Natural killer cell treated with Interleukin-12 subunit alpha and Interleukin-12 subunit beta and Interleukin-15 and Interleukin-18, amount 100 ng/mL, for 72 hours (primary cell): ENCODE measurements at regions not wholly inside any gene's neighbourhood (a gene's known extent, or its start where the extent isn't known, plus 50 kb on each side); places are given as distances from the start of the nearest gene placed in this dataset.
"Not testable (repeated sequence)": the region's sequence is repeated elsewhere in the genome, so short reads cannot be mapped to it uniquely, and the experiment has no call there.

Experiments
- ATAC-seq, 2 donors: fragments of 150-1000 bp; cut with Tn5 transposase in 1 of 2; sonication (Bioruptor Pico), chemical (Tn5 transposase) in 1 of 2; 2 replicates each; pipeline ENCODE4 v1.10.0; 2021
- DNase-seq: peaks from one replicate; pipeline ENCODE4 v3.0.0; 2022; ENCODE audit warnings: low spot score
- H3K27ac Mint-ChIP-seq, 2 donors: 1 replicate in 1 of 2; 2 replicates in 1 of 2; pipeline ENCODE4 v1.8.0; 2022; ENCODE audit warnings: mixed read lengths in 2 of 2, mild to moderate bottlenecking in 1 of 2, moderate library complexity in 1 of 2
- H3K27me3 Mint-ChIP-seq, 2 donors: 1 replicate in 1 of 2; 2 replicates in 1 of 2; pipeline ENCODE4 v1.8.0; 2022; ENCODE audit warnings: mixed read lengths in 2 of 2
- H3K36me3 Mint-ChIP-seq: one replicate; pipeline ENCODE4 v1.8.0; 2022; ENCODE audit warnings: mixed read lengths
- H3K4me1 Mint-ChIP-seq, 2 donors: 1 replicate in 1 of 2; 2 replicates in 1 of 2; pipeline ENCODE4 v1.8.0; 2022; ENCODE audit warnings: low read depth in 2 of 2, mixed read lengths in 2 of 2, mild to moderate bottlenecking in 1 of 2
- H3K4me3 Mint-ChIP-seq: one replicate; pipeline ENCODE4 v1.8.0; 2022; ENCODE audit warnings: mixed read lengths
- H3K9me3 Mint-ChIP-seq: 2 replicates; pipeline ENCODE4 v1.8.0; 2022; ENCODE audit warnings: mixed read lengths

DNA sequence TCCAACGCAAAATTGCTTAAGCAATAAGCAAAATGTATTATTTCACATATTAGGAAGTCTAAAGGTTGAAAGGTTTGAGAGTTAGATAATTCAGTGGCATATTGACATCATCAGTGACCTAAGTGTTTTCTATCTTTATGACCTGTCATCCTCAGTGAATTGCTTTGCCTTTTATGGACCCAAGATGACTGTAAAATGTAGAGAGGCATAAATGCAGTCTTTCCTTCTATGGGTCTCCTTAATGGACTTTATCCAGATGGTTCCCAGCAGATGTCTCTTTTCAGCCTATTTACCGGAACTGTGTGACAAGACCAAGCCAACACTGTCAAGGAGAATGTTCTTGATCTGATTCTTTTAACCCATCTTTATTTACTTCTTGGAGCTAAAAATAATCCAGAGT, 615.8 kb downstream of the TTLL7 start:
- not testable (repeated sequence) for H3K4me3 Mint-ChIP-seq, DNase-seq, ATAC-seq, H3K9me3 Mint-ChIP-seq, H3K36me3 Mint-ChIP-seq, H3K27me3 Mint-ChIP-seq, H3K4me1 Mint-ChIP-seq, H3K27ac Mint-ChIP-seq

DNA sequence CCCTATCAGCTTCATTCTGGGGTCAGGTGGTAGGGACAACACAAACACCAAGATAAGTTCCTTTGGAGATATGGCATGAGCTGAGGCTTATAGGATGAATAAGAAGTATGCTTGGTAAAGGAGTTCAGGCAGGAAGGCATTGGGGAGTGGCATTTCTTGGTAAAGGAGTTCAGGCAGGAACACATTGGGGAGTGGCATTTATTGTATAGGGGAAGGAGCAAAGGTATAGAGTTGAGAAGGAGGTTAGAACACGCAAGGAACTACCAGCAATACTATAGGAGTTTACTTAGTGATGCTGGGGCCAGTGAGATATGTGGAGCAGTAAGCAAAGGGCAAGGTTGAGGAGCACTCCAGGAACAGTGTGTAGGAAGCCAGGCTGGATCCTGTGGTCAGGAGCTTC, 625.9 kb downstream of the TTLL7 start:
- not testable (repeated sequence) for ATAC-seq, H3K27ac Mint-ChIP-seq, H3K4me3 Mint-ChIP-seq, H3K36me3 Mint-ChIP-seq, H3K4me1 Mint-ChIP-seq, H3K27me3 Mint-ChIP-seq, DNase-seq
- H3K9me3 Mint-ChIP-seq: peaks cover 15% of the 10 kb centered on the region

DNA sequence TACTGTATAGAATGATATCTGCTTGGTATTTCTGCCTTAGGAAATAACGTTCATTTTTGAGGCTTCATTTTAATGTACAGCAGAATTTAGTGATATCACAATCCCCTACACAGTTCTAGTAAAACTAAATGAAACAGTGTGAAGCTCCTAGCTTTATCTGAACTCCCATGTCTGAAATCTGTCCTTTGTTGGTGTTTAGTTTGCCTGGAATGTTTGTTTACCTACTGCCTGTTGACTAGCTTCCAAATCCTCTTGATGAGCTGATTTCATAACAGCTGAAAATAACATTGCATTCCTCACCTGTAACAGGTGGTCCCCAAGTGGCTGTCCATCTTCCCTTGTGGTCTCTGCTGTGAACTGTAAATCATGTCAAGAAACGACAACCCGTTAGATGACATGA, 629.1 kb downstream of the TTLL7 start:
- peaks cover 15% of the 10 kb centered on the region for H3K9me3 Mint-ChIP-seq
- H3K4me3 Mint-ChIP-seq, H3K27me3 Mint-ChIP-seq, H3K27ac Mint-ChIP-seq, H3K36me3 Mint-ChIP-seq, DNase-seq, ATAC-seq, H3K4me1 Mint-ChIP-seq: not testable (repeated sequence)

DNA sequence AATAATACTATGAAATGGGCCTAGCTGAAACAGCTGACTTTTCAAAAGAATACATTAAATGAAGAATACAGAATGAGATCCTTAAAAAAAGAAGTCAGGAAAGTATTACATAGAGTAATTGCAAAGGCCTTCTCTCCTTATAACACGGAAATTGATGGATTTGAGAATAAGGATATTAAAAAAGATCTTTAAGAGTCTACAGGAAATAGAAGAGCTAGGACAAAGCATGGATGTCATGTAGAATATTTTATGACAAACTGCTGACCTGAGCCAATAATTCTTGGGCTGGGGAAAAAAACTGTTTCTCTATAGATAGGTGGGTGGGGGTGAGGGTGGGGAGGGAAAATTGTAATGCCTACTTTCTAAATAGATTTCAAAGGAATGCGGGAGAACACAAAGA, 633.6 kb downstream of the TTLL7 start:
- H3K27ac Mint-ChIP-seq, H3K9me3 Mint-ChIP-seq, H3K4me1 Mint-ChIP-seq, H3K27me3 Mint-ChIP-seq, DNase-seq, H3K4me3 Mint-ChIP-seq, ATAC-seq, H3K36me3 Mint-ChIP-seq: not testable (repeated sequence)

DNA sequence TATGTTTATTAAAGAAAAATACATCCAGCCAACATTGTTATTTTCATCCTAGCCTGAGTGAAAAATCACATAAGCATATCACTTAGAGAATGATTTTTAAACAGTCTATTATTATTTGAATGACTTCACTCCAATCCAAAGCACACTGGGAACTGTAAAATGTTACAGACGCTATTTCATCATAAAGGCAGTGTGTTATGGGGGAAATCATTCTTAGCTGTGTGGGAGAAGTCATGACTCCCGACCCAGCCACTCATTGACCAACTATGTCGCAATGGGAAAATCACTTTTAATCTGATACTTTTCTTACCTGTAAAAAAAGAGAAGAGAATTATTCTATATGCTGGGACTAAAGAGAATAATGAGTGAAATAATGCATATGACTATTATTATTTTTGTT, 653.6 kb downstream of the TTLL7 start:
- H3K36me3 Mint-ChIP-seq, H3K27ac Mint-ChIP-seq, H3K4me1 Mint-ChIP-seq, H3K4me3 Mint-ChIP-seq, H3K9me3 Mint-ChIP-seq, DNase-seq, ATAC-seq, H3K27me3 Mint-ChIP-seq: not testable (repeated sequence)

DNA sequence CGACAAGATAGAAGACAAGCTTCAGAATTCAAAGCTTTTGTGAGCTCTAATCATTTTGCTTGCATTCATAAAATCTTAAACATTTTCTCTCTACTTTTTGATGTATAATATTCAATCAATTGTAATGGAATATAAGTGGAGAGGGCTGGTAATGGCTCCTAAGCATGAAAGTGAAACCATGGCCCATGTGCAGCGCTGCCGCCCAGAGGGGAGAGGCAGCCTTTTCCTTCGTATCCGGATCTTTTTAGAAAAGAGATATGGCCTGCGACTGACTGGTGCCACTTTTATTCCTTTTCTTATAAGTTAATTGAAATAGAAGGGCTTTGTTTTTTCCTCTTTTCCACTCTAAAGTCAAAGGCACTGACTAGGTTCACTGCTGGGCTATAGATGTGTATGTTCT, 655.2 kb downstream of the TTLL7 start:
- not testable (repeated sequence) for DNase-seq, H3K9me3 Mint-ChIP-seq, H3K27ac Mint-ChIP-seq, H3K36me3 Mint-ChIP-seq, ATAC-seq, H3K4me1 Mint-ChIP-seq, H3K4me3 Mint-ChIP-seq, H3K27me3 Mint-ChIP-seq

DNA sequence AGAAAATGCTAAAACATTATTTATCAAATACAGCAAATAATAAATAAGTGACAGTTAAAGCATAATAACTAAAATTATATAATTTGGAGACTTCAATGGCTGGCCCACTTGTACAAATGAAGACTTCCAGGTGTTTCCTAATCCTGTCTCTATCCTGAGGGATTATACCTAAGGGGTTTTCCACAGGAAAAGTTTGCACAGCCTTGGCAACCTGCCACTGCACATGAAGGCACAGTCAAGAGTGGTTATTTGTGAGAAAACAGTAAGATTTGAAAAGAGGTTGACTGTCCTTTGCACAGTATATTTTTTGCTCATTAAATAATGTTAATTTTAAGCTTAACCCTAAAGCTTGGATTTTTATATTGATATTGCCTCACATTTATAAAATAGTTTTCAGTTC, 655.9 kb downstream of the TTLL7 start:
- DNase-seq, H3K4me1 Mint-ChIP-seq, H3K4me3 Mint-ChIP-seq, H3K27me3 Mint-ChIP-seq, H3K27ac Mint-ChIP-seq, H3K36me3 Mint-ChIP-seq, H3K9me3 Mint-ChIP-seq, ATAC-seq: not testable (repeated sequence)

DNA sequence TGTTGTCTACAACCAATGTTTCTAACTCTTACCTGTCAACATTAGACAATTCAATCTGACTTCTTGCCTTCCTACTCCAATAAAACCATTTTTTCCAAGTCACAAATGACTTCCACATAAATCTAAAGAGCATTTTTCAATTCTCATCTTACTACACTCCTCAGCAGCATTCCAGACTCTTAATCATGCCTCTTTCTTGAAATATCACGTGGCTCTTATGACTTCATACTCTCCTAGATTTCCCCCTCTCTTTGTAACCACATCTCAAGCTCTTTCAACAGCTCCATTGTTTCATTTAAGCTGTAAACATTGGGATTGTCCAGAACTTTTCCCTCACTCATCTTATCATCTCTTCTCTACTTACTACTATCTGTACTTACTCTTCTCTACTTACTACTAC, 666.6 kb downstream of the TTLL7 start:
- H3K27ac Mint-ChIP-seq, H3K4me1 Mint-ChIP-seq, H3K4me3 Mint-ChIP-seq, ATAC-seq, H3K36me3 Mint-ChIP-seq, DNase-seq, H3K27me3 Mint-ChIP-seq: not testable (repeated sequence)
- peaks cover 16% of the 10 kb centered on the region for H3K9me3 Mint-ChIP-seq

DNA sequence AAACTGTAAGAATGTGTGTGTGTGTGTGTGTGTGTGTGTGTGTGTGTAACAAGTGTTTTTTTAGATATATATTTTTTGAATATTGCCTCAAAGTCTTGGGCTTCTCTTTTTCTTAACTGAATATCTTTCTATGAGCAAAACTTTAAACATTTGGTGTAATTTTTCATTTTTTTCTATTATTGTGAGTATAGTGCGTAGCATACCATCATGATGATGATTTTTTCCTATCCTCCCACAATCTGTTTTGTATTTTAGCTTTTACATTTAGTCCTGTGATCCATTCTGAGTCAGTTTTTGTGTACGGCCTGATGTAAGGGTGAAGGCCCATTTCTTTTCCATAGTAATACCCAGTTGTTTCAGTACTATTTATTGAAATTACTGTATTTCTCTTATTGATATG, 680.6 kb downstream of the TTLL7 start:
- H3K27ac Mint-ChIP-seq: no peak overlapping the region
- H3K4me1 Mint-ChIP-seq: no peaks in the 10 kb centered on the region
- ATAC-seq: no peak

DNA sequence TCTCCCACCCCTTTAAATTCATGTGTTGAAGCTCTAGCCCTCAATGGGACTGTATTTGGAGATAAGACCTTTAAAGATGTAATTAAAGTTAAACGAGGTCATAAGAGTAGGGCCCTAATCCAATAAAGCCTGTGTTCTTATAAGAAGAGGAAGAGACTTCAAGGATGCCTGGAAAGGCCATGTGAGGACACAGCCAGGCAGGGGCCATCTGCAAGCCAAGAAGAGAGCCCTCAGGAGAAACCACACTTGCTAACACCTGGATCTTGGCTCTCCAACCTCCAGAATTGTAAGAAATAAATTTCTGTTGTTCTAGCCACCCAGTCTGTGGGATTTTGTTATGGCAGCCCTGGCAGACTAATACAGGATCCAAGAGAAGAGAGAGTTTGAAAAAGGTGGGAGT, 683.5 kb downstream of the TTLL7 start:
- H3K9me3 Mint-ChIP-seq, H3K36me3 Mint-ChIP-seq, H3K27me3 Mint-ChIP-seq, H3K4me1 Mint-ChIP-seq, H3K27ac Mint-ChIP-seq, ATAC-seq, DNase-seq, H3K4me3 Mint-ChIP-seq: not testable (repeated sequence)

More for the DNA sequence above, 680.6 kb downstream of the TTLL7 start:
- H3K27me3 Mint-ChIP-seq: no peaks in the 10 kb centered on the region
- no peak for DNase-seq
- peaks cover 11% of the 10 kb centered on the region for H3K9me3 Mint-ChIP-seq
- no peak overlapping the region for H3K4me3 Mint-ChIP-seq
- H3K36me3 Mint-ChIP-seq: no peaks in the 10 kb centered on the region

DNA sequence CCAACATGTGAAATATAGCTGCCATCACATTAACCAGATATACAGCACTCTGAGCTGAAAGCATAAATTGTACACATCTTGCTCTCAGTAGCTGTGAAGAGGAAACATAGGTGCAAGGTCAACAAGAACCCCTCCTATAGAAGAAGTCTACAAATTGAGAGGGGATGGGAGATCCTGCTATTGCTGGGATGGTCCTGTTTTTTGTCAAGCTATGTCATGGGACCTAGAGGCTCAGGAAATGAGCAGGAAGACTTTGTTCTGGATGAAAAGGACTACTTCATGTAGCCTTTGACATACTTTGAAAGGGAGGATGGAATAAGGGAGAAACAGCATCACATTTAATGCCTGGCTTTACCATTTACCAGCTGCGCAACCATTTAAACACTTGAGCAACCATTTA, 688.8 kb downstream of the TTLL7 start:
- H3K27ac Mint-ChIP-seq, H3K4me1 Mint-ChIP-seq, H3K9me3 Mint-ChIP-seq, DNase-seq, H3K4me3 Mint-ChIP-seq, ATAC-seq, H3K27me3 Mint-ChIP-seq, H3K36me3 Mint-ChIP-seq: not testable (repeated sequence)

DNA sequence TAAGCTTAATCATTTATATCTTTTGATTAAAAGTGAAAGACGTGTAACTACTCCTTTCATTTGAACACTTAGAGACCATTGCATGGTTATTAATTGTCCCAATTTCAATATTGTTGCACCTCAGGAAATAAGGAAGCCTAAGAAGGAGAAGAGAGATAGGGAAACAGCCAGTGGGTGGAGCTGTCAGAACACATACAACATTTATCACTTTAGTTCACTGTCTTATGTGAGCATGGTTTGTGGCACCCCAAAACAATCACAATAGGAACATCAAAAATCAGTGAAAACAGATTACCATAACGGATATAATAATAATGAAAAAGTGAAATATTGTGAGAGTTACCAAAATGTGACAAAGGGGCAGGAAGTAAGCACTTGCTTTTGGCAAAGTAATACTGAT, 689.9 kb downstream of the TTLL7 start:
- DNase-seq, H3K4me3 Mint-ChIP-seq, ATAC-seq: not testable (repeated sequence)

DNA sequence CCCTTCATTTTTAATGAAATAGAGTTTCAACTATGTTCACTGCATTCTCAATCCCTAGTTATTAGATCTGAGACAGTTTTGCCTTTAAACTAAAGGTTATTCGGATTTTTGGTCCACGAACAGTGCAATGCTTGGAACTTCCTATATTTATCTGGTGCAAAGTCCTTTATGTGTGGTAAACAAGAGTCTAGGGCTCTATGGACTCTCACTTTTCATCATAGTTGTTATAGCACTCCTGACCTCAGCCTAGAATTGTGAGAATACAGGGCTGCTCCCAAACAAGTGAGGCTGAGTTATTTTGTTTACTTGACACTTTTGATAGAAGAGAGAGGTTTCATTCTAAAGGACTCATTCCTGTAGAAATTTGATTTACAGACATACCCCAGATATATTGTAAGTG, 692.1 kb downstream of the TTLL7 start:
- not testable (repeated sequence) for H3K27ac Mint-ChIP-seq, DNase-seq, H3K4me3 Mint-ChIP-seq, ATAC-seq, H3K9me3 Mint-ChIP-seq, H3K36me3 Mint-ChIP-seq, H3K27me3 Mint-ChIP-seq, H3K4me1 Mint-ChIP-seq

More for the DNA sequence above, 689.9 kb downstream of the TTLL7 start:
- H3K27ac Mint-ChIP-seq, H3K27me3 Mint-ChIP-seq, H3K36me3 Mint-ChIP-seq, H3K9me3 Mint-ChIP-seq, H3K4me1 Mint-ChIP-seq: not testable (repeated sequence)

DNA sequence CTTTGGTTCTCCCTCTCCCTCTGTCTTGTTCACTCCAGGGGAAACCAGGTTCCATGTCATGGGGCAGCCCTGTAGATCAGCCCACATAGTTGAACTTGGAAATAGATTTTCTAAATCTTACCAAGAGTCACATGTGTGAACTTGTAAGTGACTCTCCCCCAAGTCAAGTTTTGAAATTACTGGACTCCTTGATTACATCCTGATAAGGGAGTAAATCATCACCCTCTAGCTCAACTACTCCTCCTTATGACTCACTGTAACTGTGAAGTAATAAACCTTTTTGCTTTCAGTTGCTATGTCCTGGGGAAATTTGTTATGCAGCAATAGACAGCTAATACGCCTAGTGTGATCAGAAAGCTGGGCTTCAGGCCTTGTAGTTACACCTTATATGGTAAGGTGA, 703.3 kb downstream of the TTLL7 start:
- not testable (repeated sequence) for H3K27me3 Mint-ChIP-seq
- peak in 1 of 2 donors; percentile 28 for ATAC-seq

DNA sequence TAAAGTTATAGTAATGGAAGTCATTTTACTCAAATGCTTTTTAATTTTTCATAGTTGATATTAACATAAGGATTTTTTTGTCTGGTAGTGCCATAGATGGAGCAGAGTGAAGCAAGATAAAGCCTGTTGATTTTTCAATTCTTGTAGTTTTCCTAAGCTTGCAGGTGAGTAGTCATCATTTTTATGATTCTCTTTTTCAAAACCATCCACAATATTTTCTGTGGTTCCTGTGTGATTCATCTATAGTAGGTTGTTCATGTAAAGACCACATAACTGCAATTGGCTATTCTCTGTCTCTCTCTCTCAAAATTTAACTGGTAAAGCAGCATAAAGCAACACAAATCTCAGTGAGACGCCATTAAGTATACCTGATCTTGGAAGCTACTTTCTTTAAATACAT, 711.5 kb downstream of the TTLL7 start:
- H3K27me3 Mint-ChIP-seq, H3K27ac Mint-ChIP-seq, H3K4me3 Mint-ChIP-seq, H3K4me1 Mint-ChIP-seq, DNase-seq, ATAC-seq, H3K9me3 Mint-ChIP-seq, H3K36me3 Mint-ChIP-seq: not testable (repeated sequence)

More for the DNA sequence above, 703.3 kb downstream of the TTLL7 start:
- H3K9me3 Mint-ChIP-seq, H3K27ac Mint-ChIP-seq, H3K4me1 Mint-ChIP-seq, DNase-seq, H3K4me3 Mint-ChIP-seq: not testable (repeated sequence)
- H3K36me3 Mint-ChIP-seq: peaks cover 17% of the 10 kb centered on the region
